ENCODE measurements at regions not wholly inside any gene's neighbourhood (a gene's known extent, or its start where the extent isn't known, plus 50 kb on each side); places are given as distances from the start of the nearest gene placed in this dataset.

- Histone ChIP-seq H3K36me3 (ENCODE audit: control insufficient read depth in 2 of 2, extremely low read depth in 1 of 2, insufficient read depth in 2 of 2, low read length in 2 of 2) (no peaks in the 10 kb centered on the region), H3K9me3 (replicated peaks; ENCODE audit: control insufficient read depth, insufficient read depth, low read length) (no peaks in the 10 kb centered on the region), H3K4me3 (replicated peaks in 1 of 3; ENCODE audit: insufficient read depth in 1 of 3, low read depth in 1 of 3, low read length in 3 of 3) (no peak overlapping the region), H3K27me3 (ENCODE audit: control insufficient read depth in 2 of 2, insufficient read depth in 2 of 2, low read length in 2 of 2) (no peaks in the 10 kb centered on the region), H3K79me2 (ENCODE audit: control insufficient read depth, insufficient read depth, low read length) (no peaks in the 10 kb centered on the region), H3K4me2 (ENCODE audit: insufficient read depth, low read length) (no peak overlapping the region), H3K9ac (replicated peaks; ENCODE audit: extremely low read depth, insufficient read depth, low read length) (no peak overlapping the region), H3K27ac (ENCODE audit: insufficient read depth, low read depth, low read length) (no peak overlapping the region), H2AFZ (ENCODE audit: low read depth, low read length) (no peak overlapping the region), H4K20me1 (replicated peaks; ENCODE audit: control insufficient read depth, extremely low read depth, insufficient read depth, low read length) (no peaks in the 10 kb centered on the region), H3K4me1 (ENCODE audit: control insufficient read depth, extremely low read depth, insufficient read depth, low read length) (no peaks in the 10 kb centered on the region), H3K9me1 (replicated peaks; ENCODE audit: control insufficient read depth, extremely low read depth, insufficient read depth, low read length) (no peaks in the 10 kb centered on the region)
- DNase-seq (ENCODE audit: low read depth, low spot score) (no peak), FAIRE-seq (no peak)
- dilution Hi-C loops (cut with MboI; ENCODE audit: extremely low pct_ligation_motif_present, low sequenced_read_pairs) (no loop called here), intact Hi-C loops (cut with micrococcal nuclease) (no loop called here)
- no peak for TF ChIP-seq CTCF (IDR thresholded peaks at IDR 0.05; ENCODE audit: extremely low read depth in 1 of 2, insufficient read depth in 1 of 2, low read depth in 1 of 2, low read length in 2 of 2)
- TF ChIP-seq FOS (IDR thresholded peaks at IDR 0.05; ENCODE audit: borderline replicate concordance, insufficient read depth, low read length) = no peak
- no peak for TF ChIP-seq MYC (IDR thresholded peaks at IDR 0.05; ENCODE audit: low read depth, low read length)
- no peak for TF ChIP-seq POLR2AphosphoS5 (IDR thresholded peaks at IDR 0.05; ENCODE audit: insufficient read depth, low read depth, low read length)
- TF ChIP-seq GATA2 (IDR thresholded peaks at IDR 0.05; ENCODE audit: insufficient read depth, insufficient read length, low read depth, low read length) = no peak
- TF ChIP-seq MAX (IDR thresholded peaks at IDR 0.05; ENCODE audit: insufficient read depth, insufficient read length) = no peak
- TF ChIP-seq EZH2 (IDR thresholded peaks at IDR 0.05; ENCODE audit: borderline replicate concordance, low read depth, low read length, severe bottlenecking) = no peak
- TF ChIP-seq JUN (IDR thresholded peaks at IDR 0.05; ENCODE audit: borderline replicate concordance, insufficient read depth, insufficient read length, low read depth) = no peak
- no peak for TF ChIP-seq POLR2A (IDR thresholded peaks at IDR 0.05; ENCODE audit: low read depth, low read length)
- ChIA-PET CTCF (no interaction called here), POLR2A (no interaction called here)
- BruUV-seq (replicated peaks) = no TSS peak
Observed at GRCh38 chr10:23780331-23780730, 341.5 kb downstream of the OTUD1 start.
